ENCODE measurements at regions not wholly inside any gene's neighbourhood (a gene's known extent, or its start where the extent isn't known, plus 50 kb on each side); places are given as distances from the start of the nearest gene placed in this dataset.

DNA sequence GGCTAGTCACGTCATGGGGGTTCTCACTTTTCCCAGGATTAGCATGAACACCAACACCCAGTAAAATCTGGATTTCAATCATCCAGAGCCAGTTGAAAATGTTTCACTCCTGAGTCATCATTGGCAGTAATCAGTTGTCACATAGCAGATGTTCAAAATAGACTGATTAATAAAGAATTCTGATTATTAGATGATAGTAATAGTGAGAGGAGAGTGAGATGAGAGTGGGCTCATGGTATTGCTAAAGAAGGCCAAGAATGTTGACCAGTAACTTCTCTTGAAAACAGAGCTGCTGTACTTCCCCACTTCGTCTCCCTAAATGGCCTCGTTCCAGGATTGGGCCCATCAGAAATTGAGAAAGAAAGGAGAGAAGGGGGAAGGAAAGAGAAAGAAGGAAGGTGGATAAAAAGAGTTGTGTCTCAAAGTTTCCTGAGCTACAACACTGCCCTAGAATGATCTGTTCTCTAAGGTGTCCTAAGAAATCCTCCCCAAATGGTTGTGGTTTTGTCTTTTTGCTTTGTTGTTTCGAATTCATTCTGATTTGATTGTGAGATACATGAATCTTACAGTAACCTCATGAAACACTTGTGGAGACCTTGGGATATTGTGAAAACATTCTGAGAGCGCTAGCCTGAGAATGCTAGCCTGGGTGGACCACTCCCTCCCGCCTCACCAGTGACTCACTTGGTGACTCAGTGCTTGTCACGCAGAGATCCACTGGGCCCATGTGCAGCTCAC, 502.2 kb upstream of the JARID2 start:
- Mint-ChIP-seq H3K36me3 (peaks cover 2% of the 10 kb centered on the region), H3K27me3 (peaks cover 1% of the 10 kb centered on the region), H3K27ac (no peak overlapping the region), H3K4me1 (peaks cover 5 to 17% (median 13%) of the 10 kb centered on the region in 3 donors), H3K9me3 (peaks cover 0 to 6% (median 5%) of the 10 kb centered on the region in 3 donors), H3K4me3 (peak overlapping the region in 1 of 4 donors; percentile 25)

DNA sequence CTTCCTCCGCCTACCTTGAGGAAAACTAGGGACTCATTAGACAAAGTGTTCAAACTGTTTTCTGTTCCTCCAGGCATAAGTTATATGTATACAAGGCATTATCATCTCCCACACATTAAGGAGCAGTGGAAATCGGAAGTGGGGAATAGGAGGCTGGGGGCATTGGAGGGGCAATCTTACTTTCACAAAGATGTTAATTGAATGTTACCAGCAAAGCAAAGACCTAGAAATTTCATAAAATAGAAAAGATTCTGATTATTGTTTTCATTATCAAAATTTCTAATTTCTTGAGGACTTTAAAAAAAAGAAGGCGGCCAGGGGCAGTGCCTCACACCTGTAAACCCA, 501.7 kb upstream of the JARID2 start:
- peaks cover 1% of the 10 kb centered on the region for H3K27me3 Mint-ChIP-seq
- no peak overlapping the region for H3K4me3 Mint-ChIP-seq
- H3K9me3 Mint-ChIP-seq: peaks cover 0 to 6% (median 5%) of the 10 kb centered on the region in 3 donors
- peaks cover 2% of the 10 kb centered on the region for H3K36me3 Mint-ChIP-seq
- H3K27ac Mint-ChIP-seq: no peak overlapping the region
- peaks cover 3 to 17% (median 12%) of the 10 kb centered on the region in 3 donors for H3K4me1 Mint-ChIP-seq

DNA sequence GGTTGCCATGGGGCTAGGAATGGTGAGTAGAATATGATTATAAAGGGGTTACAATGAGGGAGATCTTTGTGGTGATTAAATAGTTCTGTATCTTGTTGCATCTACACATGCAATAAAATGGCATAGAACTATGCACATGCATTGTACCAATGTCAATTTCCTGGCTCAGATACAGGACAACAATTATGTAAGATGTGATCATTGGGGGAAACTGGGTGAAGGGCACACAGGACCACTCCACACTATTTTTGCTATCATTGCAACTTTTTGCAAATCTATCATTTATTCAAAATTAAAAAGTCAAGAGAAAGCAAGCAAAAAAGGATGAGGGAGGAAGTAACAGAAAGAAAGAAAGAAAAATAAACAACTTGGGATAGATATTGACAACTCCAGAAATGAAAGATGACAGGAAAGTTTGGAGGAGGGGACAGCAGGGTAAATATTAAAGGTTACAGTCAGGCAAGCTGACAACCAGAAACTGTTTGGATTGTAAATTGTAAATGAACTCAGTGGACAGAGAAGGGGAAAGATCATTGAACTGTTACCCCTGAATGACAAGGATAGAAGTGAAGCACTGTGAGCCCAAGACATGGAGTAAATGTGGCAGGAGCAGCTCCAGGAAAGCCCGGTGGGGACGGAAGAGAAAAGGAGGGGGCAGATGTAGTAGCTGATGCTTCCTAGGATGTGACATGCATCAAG, 499.6 kb upstream of the JARID2 start:
- H3K4me3 Mint-ChIP-seq: no peak overlapping the region
- H3K9me3 Mint-ChIP-seq: peaks cover 0 to 7% (median 6%) of the 10 kb centered on the region in 3 donors
- peaks cover 3 to 11% (median 5%) of the 10 kb centered on the region in 3 donors for H3K4me1 Mint-ChIP-seq
- peaks cover 2% of the 10 kb centered on the region for H3K36me3 Mint-ChIP-seq
- H3K27ac Mint-ChIP-seq: no peak overlapping the region
- peaks cover 1% of the 10 kb centered on the region for H3K27me3 Mint-ChIP-seq

DNA sequence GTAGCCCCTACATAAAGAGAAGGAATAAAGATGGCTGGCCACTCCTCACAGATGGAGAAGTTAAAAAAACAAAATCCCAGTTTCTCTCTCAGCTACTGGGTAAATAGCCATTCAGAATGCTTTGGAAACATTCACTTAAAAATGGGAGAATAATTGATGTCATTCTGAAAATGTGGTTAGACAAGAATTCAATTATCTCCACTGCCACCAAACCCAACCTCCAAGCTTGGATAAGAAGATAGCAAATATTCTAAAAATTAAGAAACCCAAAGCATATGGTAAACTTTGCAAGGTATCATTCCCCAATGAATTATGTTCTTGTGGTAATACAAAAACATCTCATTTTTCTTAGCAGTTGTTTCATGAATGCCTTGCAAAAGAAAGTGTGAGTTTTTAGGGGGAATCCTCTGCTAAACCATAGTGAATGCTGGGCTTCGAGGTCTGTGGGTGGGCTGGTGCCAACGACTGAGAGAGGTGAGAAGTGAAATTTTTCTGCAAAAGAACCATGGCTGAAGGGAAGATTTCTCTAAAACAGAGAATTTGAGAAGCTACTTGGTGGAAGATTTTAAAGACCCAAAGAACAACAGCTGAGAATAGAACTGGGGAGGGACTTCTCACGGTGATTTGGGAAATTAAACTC, 497.9 kb upstream of the JARID2 start:
- Mint-ChIP-seq H3K4me1 (peaks cover 3 to 11% (median 5%) of the 10 kb centered on the region in 3 donors), H3K36me3 (peaks cover 2% of the 10 kb centered on the region), H3K27me3 (peaks cover 1% of the 10 kb centered on the region), H3K27ac (no peak overlapping the region), H3K4me3 (peak overlapping the region in 2 of 4 donors; percentile 34 to 63), H3K9me3 (peaks cover 0 to 7% (median 0%) of the 10 kb centered on the region in 3 donors)

DNA sequence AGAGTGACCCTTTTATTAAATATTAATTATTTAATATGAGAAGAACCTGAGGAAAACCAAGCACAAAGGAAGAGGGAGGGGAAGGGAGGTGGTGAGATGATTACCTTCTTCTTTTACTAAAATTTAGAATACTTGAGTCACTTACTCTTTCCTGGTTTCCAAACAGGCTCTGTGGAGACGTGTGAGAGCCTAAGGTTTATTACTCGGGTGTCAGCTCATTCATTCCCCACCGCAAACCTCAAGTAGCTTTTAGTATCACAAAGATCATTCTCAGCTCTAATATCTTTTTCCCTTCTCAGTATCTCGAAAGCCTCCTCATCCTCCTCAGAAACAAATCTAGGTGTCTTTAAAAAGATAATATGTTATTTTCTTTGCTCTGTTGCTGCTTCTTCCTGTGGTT, 497.2 kb upstream of the JARID2 start:
- Mint-ChIP-seq H3K36me3 (peaks cover 3% of the 10 kb centered on the region), H3K27ac (no peak overlapping the region), H3K27me3 (peaks cover 3% of the 10 kb centered on the region), H3K4me1 (peaks cover 3 to 11% (median 5%) of the 10 kb centered on the region in 3 donors), H3K4me3 (no peak overlapping the region), H3K9me3 (peaks cover 0 to 7% (median 0%) of the 10 kb centered on the region in 3 donors)

DNA sequence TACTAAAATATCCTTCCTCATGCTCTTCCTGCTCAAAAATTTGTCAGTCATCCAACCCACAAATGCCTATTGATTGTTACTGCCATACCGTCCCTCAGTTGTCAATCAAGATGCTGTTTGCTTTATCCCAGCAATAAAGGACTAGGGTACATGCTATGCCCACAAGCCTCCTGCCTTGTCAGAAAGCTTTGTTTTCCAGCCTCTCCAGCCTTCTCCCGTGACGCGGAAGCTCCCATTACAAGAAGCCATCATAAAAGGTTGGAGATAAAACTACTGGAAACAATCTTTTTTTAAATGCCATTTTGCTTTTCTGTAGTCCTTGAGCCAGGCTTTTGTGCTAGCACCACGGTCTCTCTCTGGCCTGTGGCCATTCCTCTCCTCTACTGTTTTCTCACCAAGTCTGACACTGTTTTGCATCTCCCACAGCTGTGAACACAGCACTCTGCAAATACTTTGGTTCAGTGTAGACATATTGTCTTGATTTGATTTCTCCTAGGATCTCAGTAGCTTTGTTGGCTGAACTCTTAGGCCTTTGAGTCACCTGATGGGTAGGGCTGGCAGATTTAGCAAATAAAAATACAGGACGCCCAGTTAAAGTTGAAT, 495.7 kb upstream of the JARID2 start:
- Mint-ChIP-seq H3K36me3 (peaks cover 3% of the 10 kb centered on the region), H3K4me1 (peaks cover 3 to 11% (median 6%) of the 10 kb centered on the region in 3 donors), H3K27ac (no peak overlapping the region), H3K27me3 (peaks cover 3% of the 10 kb centered on the region), H3K4me3 (no peak overlapping the region), H3K9me3 (peaks cover 0 to 7% (median 0%) of the 10 kb centered on the region in 3 donors)

DNA sequence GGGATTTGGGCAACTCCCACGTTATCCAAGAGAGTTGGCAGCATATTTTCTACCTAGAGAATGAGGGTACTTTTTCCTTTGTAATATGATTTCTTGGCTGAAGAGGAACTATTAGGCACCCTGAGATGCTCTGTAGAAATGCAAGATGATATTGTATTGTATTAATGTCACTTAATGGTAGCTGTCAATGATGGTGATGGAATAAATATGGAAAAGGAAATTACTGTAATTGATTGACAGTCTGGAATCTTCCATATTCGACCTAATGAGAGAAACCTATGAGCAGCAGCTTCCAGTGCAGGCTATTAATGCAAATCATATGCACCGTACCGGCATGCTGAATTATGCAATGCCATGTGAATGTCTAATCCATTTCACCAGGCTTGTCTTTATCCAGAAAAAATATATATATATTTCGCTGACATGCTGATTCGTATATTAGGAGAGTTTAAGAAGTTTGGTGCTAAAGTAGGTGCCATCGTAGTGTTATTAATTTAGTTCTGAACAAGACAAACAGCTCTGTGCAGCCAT, 494.2 kb upstream of the JARID2 start:
- Mint-ChIP-seq H3K4me3 (no peak overlapping the region), H3K27me3 (peaks cover 3% of the 10 kb centered on the region), H3K9me3 (peaks cover 0 to 2% (median 0%) of the 10 kb centered on the region in 3 donors), H3K36me3 (peaks cover 3% of the 10 kb centered on the region), H3K4me1 (peaks cover 3 to 11% (median 8%) of the 10 kb centered on the region in 3 donors), H3K27ac (no peak overlapping the region)

DNA sequence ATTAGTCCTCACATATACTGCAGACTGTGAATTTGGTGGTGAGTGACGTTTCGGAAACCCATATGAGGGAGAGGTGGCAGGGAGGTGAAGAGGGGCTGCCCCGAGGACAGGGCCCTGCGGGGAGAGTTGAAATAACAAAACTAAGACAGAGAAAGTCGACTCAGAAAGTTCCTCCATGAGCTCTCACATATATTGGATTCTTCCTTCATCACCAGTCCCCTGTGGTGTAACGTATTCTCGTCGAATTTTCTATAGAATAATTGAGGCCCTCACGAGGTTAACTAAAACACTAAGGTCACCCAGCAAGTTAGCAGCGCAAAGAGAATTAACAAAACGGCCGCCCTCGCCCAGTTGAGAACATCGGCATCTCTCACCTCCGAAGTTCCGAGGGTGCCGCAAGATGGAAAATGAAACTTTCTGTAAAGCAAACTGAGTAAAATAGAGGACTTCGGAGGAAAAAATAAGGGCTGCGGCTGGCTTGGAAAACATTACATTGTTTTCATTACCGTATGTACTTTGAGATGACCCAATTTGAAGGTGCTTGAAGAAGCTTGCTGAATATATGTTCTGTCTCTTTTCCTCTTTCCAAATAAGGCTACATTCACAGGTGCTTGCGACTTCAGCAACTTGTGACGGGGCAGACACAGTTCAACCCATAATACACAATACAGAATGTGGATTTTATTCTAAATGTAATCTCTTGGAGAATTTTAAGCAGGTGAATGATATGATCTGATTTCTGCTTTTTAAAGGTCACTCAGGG, 490.9 kb upstream of the JARID2 start:
- H3K4me3 Mint-ChIP-seq: peak overlapping the region; percentile 48 to 88 (median 82)
- H3K27ac Mint-ChIP-seq: peak overlapping the region in 2 of 3 donors; percentile 17 to 54
- peaks cover 0 to 4% (median 0%) of the 10 kb centered on the region in 3 donors for H3K4me1 Mint-ChIP-seq
- peaks cover 1% of the 10 kb centered on the region for H3K36me3 Mint-ChIP-seq
- H3K27me3 Mint-ChIP-seq: peaks cover 1% of the 10 kb centered on the region
- H3K9me3 Mint-ChIP-seq: peaks cover 0 to 3% (median 2%) of the 10 kb centered on the region in 3 donors

DNA sequence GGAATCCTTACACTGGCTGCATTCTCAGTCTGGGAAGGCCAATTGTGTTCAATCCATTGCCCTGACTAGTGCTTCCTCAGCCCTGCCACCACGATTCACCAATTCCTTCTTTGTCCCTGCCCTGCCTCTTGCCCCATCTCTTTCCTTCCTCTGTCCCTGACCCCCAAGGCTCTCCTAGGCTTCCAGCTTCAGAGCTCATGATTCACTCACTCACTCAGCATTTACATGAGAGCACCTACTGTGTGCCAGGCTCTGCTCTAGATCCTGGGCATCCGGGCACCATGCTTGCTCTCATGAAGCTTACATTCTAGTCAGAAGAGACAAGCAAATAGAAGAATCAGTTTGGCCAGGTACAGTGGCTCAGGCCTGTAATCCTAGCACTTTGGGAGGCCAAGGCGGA, 489.5 kb upstream of the JARID2 start:
- H3K9me3 Mint-ChIP-seq: peaks cover 0 to 3% (median 0%) of the 10 kb centered on the region in 3 donors
- H3K36me3 Mint-ChIP-seq: peaks cover 4% of the 10 kb centered on the region
- H3K4me1 Mint-ChIP-seq: peaks cover 0 to 4% (median 0%) of the 10 kb centered on the region in 3 donors
- peak overlapping the region in 1 of 4 donors; percentile 53 for H3K4me3 Mint-ChIP-seq
- H3K27ac Mint-ChIP-seq: peak overlapping the region in 2 of 3 donors; percentile 33 to 58
- H3K27me3 Mint-ChIP-seq: peaks cover 1% of the 10 kb centered on the region

DNA sequence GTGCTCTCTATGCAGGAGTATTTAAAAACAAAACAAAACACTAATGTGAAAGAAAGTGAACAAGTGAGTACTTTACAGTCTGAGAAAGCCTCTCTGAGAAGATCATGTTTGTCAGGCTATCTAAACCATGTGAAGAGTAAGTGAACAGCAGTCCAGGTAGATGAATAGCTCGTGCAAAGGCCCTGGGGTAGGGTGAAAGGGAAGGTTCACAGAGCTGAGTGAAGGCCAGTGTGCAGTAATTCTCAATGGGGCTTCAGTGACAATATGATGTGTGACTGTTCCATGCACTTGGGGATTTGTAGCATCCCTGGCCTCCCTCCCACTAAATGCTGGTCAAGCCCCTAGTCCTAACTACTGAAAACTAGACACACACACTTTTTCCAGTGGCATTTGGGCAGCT, 488.9 kb upstream of the JARID2 start:
- no peak overlapping the region for H3K4me3 Mint-ChIP-seq
- H3K27me3 Mint-ChIP-seq: peaks cover 1% of the 10 kb centered on the region
- peaks cover 4% of the 10 kb centered on the region for H3K36me3 Mint-ChIP-seq
- H3K4me1 Mint-ChIP-seq: peaks cover 0 to 4% (median 0%) of the 10 kb centered on the region in 3 donors
- peak overlapping the region in 1 of 3 donors; percentile 74 for H3K27ac Mint-ChIP-seq
- H3K9me3 Mint-ChIP-seq: peaks cover 0 to 3% (median under 1%) of the 10 kb centered on the region in 3 donors

DNA sequence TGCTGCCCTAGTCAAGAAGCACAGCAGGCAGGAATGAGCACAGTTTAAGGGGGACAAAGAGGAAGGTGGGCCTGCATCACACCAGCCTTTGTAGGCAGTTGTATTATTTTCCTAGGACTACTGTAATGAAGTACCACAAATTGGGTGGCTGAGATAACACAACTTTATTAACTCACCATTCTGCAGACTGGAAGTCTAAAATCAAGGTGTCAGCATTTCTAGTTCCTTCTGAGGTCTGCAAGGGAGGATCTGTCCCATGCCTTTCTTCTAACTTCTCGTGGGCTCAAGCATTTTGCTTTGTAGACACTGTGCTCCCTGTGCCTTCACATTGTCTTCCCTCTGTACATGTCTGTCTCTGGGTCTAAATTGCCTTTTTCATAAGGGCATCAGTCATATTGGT, 488.5 kb upstream of the JARID2 start:
- Mint-ChIP-seq H3K36me3 (peaks cover 4% of the 10 kb centered on the region), H3K27me3 (peaks cover 1% of the 10 kb centered on the region), H3K27ac (no peak overlapping the region), H3K4me3 (no peak overlapping the region), H3K9me3 (peaks cover 0 to 3% (median 1%) of the 10 kb centered on the region in 3 donors), H3K4me1 (peaks cover 0 to 4% (median 0%) of the 10 kb centered on the region in 3 donors)

DNA sequence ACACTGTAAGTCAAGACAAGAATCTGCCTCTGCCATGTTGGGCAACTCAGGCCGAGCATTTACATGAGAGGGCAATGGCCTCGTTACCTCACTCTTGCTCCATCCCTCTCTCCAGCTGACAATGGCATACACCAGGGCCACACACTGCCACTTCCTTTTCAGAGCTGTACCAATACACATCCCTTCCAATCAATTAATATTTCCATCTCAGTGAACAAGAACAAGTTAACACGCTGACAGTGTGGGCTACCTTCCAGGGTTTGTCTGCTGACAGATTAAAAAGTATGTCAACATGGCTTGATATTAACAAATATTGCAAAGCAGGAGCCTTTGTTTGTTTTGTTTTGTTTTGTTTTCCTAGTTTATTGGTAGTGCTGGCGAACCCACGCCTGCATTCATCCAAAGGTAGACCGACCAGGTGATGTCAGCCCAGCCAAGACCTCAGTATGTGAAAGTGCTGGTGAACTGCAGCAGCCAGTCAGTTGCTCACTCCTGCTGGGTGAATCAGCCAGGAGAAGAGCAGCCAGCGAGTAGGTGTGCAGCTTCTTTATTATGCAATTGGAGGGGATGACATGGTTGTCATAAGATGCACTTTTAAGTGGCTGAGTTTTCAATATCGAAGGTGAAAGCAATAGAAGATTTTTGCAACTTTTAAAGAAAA, 487.3 kb upstream of the JARID2 start:
- Mint-ChIP-seq H3K4me3 (no peak overlapping the region), H3K27me3 (peaks cover under 1% of the 10 kb centered on the region), H3K9me3 (peaks cover 0 to 3% (median 1%) of the 10 kb centered on the region in 3 donors), H3K36me3 (peaks cover 2% of the 10 kb centered on the region), H3K4me1 (peaks cover 0 to 4% (median 0%) of the 10 kb centered on the region in 3 donors), H3K27ac (no peak overlapping the region)

DNA sequence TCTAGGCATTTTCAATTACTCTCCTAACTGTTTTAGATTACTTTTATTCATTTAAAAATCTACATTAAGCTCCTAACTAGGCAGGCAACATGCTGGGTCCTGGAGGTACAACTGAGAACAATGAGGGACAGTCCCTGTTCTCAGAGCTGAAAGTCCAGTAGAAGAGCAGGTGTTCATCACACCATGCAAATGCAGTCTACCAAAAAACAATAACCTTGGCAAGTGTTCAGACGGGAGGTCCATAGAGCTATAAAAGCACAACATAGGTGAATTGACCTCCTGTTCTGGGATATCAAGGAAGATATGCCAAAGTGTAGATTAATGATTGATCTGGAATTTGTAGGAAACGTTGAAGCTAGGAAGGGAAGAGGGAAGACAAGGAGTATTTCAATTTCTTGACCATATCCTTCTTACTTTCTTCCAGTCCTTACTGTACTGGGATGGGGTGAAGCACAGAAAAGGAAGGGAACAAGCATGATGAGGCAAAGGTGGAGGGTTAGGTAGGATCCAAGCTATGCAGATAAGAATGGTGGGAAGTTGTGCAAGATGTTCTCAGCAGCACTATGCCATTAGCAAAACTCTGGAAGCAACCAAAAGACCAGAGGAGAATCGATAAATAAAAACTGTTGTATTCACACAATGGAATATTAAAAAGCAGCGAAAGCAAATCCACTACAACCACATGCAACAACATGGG, 485.7 kb upstream of the JARID2 start:
- no peak overlapping the region for H3K4me3 Mint-ChIP-seq
- H3K27ac Mint-ChIP-seq: no peak overlapping the region
- H3K36me3 Mint-ChIP-seq: peaks cover 2% of the 10 kb centered on the region
- H3K9me3 Mint-ChIP-seq: peaks cover 0 to 3% (median 1%) of the 10 kb centered on the region in 3 donors
- peaks cover 0 to 3% (median 1%) of the 10 kb centered on the region in 3 donors for H3K4me1 Mint-ChIP-seq
- H3K27me3 Mint-ChIP-seq: no peaks in the 10 kb centered on the region

Measured in IgD-negative memory B cell (primary cell).